ENCODE measurements at regions not wholly inside any gene's neighbourhood (a gene's known extent, or its start where the extent isn't known, plus 50 kb on each side); places are given as distances from the start of the nearest gene placed in this dataset.

- TF ChIP-seq POLR2A (IDR thresholded peaks at IDR 0.05) (no peak), CTCF (IDR thresholded peaks at IDR 0.05) (no peak)
Measured at GRCh38 chrX:45479196-45479834, 278.6 kb upstream of the DIPK2B start.
